22Rv1 (cell line): ENCODE measurements at regions not wholly inside any gene's neighbourhood (a gene's known extent, or its start where the extent isn't known, plus 50 kb on each side); places are given as distances from the start of the nearest gene placed in this dataset.

ENCODE experiments used
- ZFX ChIP-seq: fragments of 450-650 bp; IDR thresholded peaks from 2 replicates; pipeline ENCODE4 v1.6.1; 2017; ENCODE audit warnings: antibody characterized with exemption, borderline replicate concordance
- TF ChIP-seq, protein P1 (sequence below): fragments of 450-650 bp; IDR thresholded peaks from 2 replicates; pipeline ENCODE4 v1.5.1; 2017; ENCODE audit warnings: mild to moderate bottlenecking

DNA sequence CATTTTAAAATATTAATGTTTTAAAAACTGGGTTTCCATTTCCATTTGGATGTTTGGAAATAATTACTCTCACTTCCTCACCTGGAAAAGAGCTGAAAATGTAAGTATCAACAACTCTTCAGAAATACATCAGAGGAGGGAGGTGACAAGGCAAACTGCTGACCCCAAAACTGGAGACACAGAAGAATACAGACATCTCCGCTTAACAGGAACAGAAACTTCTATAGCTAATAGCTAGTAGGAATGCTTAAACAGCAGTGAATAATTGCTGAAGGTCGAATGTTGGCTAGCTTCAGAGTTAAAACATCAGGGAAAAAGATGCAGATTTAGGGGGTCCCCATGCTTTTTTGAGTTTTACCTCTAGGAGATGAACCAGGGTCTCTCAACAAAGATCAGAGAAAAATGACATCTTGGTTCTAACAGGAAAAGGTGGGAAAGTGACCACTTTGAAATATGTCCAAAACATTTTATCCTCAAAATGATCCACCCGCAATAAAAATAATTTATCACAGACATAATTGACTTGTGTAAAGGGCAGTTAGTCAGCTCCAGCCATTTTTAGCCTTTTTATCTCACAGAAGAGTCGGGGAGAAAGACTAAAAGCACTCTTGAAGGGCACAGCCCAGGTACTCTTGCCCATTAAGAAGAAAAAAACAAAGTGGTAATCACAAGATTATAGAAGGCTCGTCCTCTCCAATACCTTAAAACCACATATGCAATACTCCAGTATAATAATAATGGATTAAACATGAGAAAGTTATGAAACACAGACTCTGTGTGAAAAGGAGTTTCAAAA lies 1474.9 kb downstream of the EFNA5 start:
- TF ChIP-seq, protein P1, sequence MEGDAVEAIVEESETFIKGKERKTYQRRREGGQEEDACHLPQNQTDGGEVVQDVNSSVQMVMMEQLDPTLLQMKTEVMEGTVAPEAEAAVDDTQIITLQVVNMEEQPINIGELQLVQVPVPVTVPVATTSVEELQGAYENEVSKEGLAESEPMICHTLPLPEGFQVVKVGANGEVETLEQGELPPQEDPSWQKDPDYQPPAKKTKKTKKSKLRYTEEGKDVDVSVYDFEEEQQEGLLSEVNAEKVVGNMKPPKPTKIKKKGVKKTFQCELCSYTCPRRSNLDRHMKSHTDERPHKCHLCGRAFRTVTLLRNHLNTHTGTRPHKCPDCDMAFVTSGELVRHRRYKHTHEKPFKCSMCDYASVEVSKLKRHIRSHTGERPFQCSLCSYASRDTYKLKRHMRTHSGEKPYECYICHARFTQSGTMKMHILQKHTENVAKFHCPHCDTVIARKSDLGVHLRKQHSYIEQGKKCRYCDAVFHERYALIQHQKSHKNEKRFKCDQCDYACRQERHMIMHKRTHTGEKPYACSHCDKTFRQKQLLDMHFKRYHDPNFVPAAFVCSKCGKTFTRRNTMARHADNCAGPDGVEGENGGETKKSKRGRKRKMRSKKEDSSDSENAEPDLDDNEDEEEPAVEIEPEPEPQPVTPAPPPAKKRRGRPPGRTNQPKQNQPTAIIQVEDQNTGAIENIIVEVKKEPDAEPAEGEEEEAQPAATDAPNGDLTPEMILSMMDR = no peak
- TF ChIP-seq ZFX = no peak
